Loucy (cell line): ENCODE measurements at regions not wholly inside any gene's neighbourhood (a gene's known extent, or its start where the extent isn't known, plus 50 kb on each side); places are given as distances from the start of the nearest gene placed in this dataset.

ENCODE experiments used
- EZH2phosphoT487 ChIP-seq: fragments of 200-600 bp; IDR thresholded peaks from 2 replicates; pipeline ENCODE4 v1.6.1; 2018; ENCODE audit warnings: antibody characterized with exemption, mild to moderate bottlenecking, moderate library complexity, borderline replicate concordance
- TF ChIP-seq, protein P1 (sequence below): fragments of 200-600 bp; sonication (generic); conservative IDR thresholded peaks from 2 replicates; pipeline ENCODE4 v1.5.1; 2014; ENCODE audit warnings: mild to moderate bottlenecking, antibody characterized with exemption, low read length

DNA sequence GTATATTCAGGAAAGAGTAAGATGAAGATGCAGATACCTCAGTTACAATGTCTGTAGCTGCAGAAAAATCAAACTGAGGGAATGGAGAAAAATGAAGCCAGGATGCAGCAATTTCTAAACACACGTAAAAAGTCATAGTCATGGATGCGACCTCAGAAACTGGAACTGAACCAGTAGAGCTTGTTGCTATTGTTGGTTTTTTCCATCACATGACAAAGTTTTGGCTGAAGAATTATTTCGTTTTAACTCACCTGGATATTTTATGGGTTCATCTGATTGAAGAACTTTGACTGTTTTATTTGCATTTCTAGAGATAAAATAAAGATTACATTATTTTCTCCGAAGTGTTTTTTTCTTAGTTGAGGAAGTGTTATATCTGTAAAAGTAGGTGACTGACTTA lies 591.2 kb downstream of the ZBBX start:
- TF ChIP-seq, protein P1, sequence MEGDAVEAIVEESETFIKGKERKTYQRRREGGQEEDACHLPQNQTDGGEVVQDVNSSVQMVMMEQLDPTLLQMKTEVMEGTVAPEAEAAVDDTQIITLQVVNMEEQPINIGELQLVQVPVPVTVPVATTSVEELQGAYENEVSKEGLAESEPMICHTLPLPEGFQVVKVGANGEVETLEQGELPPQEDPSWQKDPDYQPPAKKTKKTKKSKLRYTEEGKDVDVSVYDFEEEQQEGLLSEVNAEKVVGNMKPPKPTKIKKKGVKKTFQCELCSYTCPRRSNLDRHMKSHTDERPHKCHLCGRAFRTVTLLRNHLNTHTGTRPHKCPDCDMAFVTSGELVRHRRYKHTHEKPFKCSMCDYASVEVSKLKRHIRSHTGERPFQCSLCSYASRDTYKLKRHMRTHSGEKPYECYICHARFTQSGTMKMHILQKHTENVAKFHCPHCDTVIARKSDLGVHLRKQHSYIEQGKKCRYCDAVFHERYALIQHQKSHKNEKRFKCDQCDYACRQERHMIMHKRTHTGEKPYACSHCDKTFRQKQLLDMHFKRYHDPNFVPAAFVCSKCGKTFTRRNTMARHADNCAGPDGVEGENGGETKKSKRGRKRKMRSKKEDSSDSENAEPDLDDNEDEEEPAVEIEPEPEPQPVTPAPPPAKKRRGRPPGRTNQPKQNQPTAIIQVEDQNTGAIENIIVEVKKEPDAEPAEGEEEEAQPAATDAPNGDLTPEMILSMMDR = no peak
- TF ChIP-seq EZH2phosphoT487 = no peak
